ENCODE measurements at regions not wholly inside any gene's neighbourhood (a gene's known extent, or its start where the extent isn't known, plus 50 kb on each side); places are given as distances from the start of the nearest gene placed in this dataset.

- TF ChIP-seq CTCF (IDR thresholded peaks at IDR 0.05; ENCODE audit: low read depth, low read length) = no peak
- no peak for TF ChIP-seq EZH2phosphoT487 (IDR thresholded peaks at IDR 0.05; ENCODE audit: low read depth)
These were observed 106.1 kb downstream of the GP2 start for GRCh38 chr16:20221208-20221607.

Data from OCI-LY3 (cell line).